ENCODE measurements at regions not wholly inside any gene's neighbourhood (a gene's known extent, or its start where the extent isn't known, plus 50 kb on each side); places are given as distances from the start of the nearest gene placed in this dataset.

DNA sequence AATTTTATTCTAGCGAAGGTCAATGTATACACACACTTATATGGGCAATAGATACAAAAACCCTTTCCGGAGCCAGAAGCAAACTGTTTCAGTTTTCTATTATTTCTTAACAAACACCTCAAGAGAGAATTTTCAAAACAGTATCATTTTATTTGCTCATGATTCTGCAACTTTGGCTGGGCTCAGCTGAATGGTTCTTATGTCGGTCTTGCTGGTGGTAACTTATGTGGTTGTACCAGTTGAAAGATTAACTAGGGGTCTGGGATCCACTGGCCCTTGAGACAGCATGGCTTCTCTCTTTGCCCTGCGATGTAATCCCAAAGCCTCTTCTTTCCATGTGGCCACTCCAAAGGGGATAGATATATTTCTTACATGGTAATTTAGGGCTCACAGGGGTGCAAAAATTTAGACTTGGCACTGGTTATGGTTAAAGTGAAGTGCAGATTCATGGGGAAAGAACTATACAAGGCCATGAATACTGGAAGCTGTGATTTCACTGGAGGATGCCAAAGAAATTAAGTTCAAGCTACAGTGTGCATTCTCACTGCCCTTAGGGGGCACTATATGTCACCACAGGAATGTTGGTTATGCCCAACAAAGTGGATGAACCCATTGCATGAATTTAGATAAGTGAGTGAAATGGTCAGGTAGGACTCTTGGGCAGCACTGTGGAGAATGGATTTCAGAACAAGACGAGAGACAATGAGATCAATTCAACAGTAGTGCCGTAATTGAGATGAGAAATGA is 94.3 kb upstream of the NAV3 start:
- no peak overlapping the region for H3K27ac Mint-ChIP-seq
- no peak overlapping the region for H3K4me3 Mint-ChIP-seq
- no peaks in the 10 kb centered on the region for H3K4me1 Mint-ChIP-seq
- ATAC-seq = no peak
- H3K9me3 Mint-ChIP-seq = no peaks in the 10 kb centered on the region
- no peaks in the 10 kb centered on the region for H3K27me3 Mint-ChIP-seq
- H3K36me3 Mint-ChIP-seq = no peaks in the 10 kb centered on the region

DNA sequence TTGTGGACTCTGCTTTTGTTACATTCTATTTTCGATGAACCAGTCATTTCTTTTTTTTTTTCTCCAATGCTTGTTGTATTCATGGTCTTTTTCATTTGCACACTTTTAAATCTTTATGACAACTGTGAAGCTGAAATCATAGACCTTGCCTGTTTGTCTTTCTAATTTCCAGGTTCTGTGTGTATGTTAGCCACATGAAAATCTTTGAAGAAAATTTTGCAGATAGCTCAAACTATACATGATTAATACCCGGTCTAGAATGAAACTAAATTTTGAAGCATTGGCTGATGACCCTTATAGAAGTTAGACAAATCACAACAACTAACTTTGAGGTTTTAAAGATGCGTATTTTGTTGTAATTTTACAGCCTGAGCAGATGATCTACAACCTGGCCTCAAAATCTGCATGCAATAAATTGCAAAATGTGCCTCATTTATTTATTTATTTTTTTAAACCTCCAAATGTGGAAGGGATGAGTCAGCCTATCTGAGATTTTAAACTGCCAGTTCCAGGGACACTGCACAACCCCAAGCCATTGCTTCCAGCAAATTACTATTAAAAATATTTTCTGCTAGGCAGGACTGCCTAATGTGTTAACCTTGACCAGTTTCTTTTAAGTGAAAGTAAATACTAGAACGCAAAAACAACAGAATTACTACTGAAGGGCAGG is 96.3 kb upstream of the NAV3 start:
- H3K4me1 Mint-ChIP-seq = no peaks in the 10 kb centered on the region
- no peaks in the 10 kb centered on the region for H3K9me3 Mint-ChIP-seq
- no peaks in the 10 kb centered on the region for H3K27me3 Mint-ChIP-seq
- no peak overlapping the region for H3K27ac Mint-ChIP-seq
- ATAC-seq = no peak
- H3K36me3 Mint-ChIP-seq = no peaks in the 10 kb centered on the region
- H3K4me3 Mint-ChIP-seq = no peak overlapping the region

DNA sequence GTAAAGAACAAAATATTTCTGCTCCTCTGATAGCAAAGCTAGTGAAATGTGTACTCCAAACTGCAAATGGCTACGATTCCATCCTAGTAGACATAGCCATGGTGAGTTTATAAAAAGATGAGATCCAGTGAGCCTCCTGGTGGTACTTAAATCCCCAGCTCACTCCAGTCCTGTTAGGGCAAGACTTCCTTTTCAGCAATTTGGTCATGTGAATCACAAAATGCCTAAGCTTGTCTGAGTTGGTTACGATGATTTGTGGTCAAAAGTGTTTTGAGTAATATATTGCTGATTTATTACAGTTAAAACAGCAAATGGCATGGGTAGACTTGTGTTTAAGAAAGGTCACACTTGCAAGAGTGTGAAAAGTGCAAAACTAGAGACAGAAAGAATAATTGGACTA is 102.7 kb upstream of the NAV3 start:
- Mint-ChIP-seq H3K4me3 (no peak overlapping the region), H3K9me3 (no peaks in the 10 kb centered on the region), H3K4me1 (no peaks in the 10 kb centered on the region), H3K36me3 (no peaks in the 10 kb centered on the region), H3K27me3 (no peaks in the 10 kb centered on the region), H3K27ac (no peak overlapping the region)
- ATAC-seq = no peak

DNA sequence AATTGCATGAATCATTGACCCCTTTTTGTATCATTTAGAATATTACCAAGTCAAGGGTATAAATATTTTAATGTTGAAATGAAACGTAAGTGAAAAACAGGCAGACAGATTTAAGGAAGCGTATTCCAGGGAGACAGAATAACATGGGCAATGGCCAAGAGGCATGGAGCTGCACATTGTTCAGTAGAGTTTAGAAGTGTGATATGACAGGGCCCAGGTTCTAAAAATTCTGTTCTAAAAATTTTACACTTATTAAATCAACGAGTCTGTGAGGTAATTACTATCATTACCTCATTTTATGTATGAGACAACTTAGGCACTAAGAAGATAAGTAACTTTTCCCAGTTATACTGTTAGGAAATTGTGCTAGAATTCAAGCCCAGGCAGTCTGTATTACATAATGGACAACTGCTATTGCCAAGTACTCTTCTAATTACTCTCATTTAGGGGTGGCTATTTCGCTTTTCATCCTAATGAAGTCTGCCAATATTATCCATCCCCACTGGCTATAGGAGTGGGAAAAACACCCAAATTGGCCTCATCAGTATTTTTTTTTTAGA is 103.2 kb upstream of the NAV3 start:
- H3K4me3 Mint-ChIP-seq = no peak overlapping the region
- H3K27me3 Mint-ChIP-seq = no peaks in the 10 kb centered on the region
- no peak for ATAC-seq
- no peaks in the 10 kb centered on the region for H3K9me3 Mint-ChIP-seq
- H3K36me3 Mint-ChIP-seq = no peaks in the 10 kb centered on the region
- H3K4me1 Mint-ChIP-seq = no peaks in the 10 kb centered on the region
- no peak overlapping the region for H3K27ac Mint-ChIP-seq

GRCh38 chr12:77725611-77726010 is 105.1 kb upstream of the NAV3 start:
- Mint-ChIP-seq H3K9me3 (no peaks in the 10 kb centered on the region), H3K36me3 (no peaks in the 10 kb centered on the region), H3K27me3 (no peaks in the 10 kb centered on the region), H3K4me3 (no peak overlapping the region), H3K4me1 (no peaks in the 10 kb centered on the region), H3K27ac (no peak overlapping the region)
- ATAC-seq = no peak

DNA sequence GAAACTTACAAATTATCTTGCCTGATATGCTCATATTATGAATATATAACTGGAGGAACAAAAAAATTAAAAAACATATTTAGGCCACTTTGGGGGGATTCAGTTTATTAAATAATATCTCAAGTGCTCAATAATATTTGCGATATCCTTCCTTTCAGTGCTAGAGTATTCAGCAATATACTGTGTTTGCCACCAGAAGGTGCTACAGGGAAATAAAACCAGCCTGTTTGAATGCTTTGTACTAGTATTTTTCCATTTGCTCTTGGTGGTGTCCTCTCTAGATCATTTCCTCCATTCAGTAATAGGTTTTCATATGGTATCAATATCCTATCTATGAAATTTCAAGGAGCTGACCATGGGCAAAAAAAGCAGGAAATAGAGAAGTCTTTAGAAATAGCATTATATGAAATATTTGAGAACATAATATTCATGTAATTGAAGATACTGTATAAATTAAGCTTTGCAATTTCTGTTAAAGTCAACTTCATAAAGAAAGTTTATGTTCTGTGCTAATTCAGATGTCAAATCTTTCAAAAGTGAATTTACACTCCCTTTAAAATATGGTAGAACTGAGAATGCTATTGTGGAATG is 106.2 kb upstream of the NAV3 start:
- Mint-ChIP-seq H3K9me3 (no peaks in the 10 kb centered on the region), H3K27me3 (no peaks in the 10 kb centered on the region), H3K4me1 (no peaks in the 10 kb centered on the region), H3K27ac (no peak overlapping the region), H3K4me3 (no peak overlapping the region), H3K36me3 (no peaks in the 10 kb centered on the region)
- no peak for ATAC-seq

GRCh38 chr12:77723308-77723707 is 107.4 kb upstream of the NAV3 start:
- Mint-ChIP-seq H3K4me3 (no peak overlapping the region), H3K9me3 (peaks cover 2% of the 10 kb centered on the region), H3K36me3 (no peaks in the 10 kb centered on the region), H3K27ac (no peak overlapping the region), H3K27me3 (no peaks in the 10 kb centered on the region), H3K4me1 (no peaks in the 10 kb centered on the region)
- no peak for ATAC-seq

GRCh38 chr12:77722536-77722935 is 108.2 kb upstream of the NAV3 start:
- no peak overlapping the region for H3K4me3 Mint-ChIP-seq
- no peaks in the 10 kb centered on the region for H3K4me1 Mint-ChIP-seq
- H3K9me3 Mint-ChIP-seq = peaks cover 4% of the 10 kb centered on the region
- H3K27me3 Mint-ChIP-seq = no peaks in the 10 kb centered on the region
- no peaks in the 10 kb centered on the region for H3K36me3 Mint-ChIP-seq
- no peak for ATAC-seq
- H3K27ac Mint-ChIP-seq = no peak overlapping the region

DNA sequence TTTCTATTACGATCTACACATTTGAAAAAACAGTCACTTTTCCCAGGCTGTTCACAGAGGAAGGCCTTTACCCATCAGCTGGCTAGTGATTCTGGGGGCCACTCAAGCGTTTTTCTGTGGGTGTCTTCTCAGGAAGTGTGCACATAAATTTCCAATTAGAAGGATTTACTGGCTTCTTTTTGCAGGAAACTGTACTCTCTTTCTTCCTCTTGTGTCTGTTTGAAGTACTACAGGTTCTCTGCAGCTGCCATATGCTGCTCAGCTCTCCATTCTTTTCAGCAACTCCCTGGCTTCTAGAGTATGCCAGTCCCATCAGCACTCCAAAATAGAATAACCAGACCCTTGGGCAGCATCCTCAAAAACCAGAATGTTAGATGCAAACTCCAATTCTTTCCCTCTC is 110.4 kb upstream of the NAV3 start:
- no peaks in the 10 kb centered on the region for H3K4me1 Mint-ChIP-seq
- no peak overlapping the region for H3K4me3 Mint-ChIP-seq
- ATAC-seq = no peak
- no peaks in the 10 kb centered on the region for H3K36me3 Mint-ChIP-seq
- H3K27ac Mint-ChIP-seq = no peak overlapping the region
- H3K9me3 Mint-ChIP-seq = peaks cover 4% of the 10 kb centered on the region
- no peaks in the 10 kb centered on the region for H3K27me3 Mint-ChIP-seq

- Mint-ChIP-seq H3K4me3 (no peak overlapping the region), H3K27me3 (no peaks in the 10 kb centered on the region), H3K4me1 (no peaks in the 10 kb centered on the region), H3K9me3 (no peaks in the 10 kb centered on the region), H3K36me3 (no peaks in the 10 kb centered on the region), H3K27ac (no peak overlapping the region)
- ATAC-seq = no peak
These were observed 120.5 kb upstream of the NAV3 start for GRCh38 chr12:77710209-77710608.

- ATAC-seq = no peak
- Mint-ChIP-seq H3K4me3 (no peak overlapping the region), H3K27ac (no peak overlapping the region), H3K27me3 (no peaks in the 10 kb centered on the region), H3K36me3 (no peaks in the 10 kb centered on the region), H3K9me3 (no peaks in the 10 kb centered on the region), H3K4me1 (no peaks in the 10 kb centered on the region)
These were observed 133.6 kb upstream of the NAV3 start for GRCh38 chr12:77697126-77697525.

DNA sequence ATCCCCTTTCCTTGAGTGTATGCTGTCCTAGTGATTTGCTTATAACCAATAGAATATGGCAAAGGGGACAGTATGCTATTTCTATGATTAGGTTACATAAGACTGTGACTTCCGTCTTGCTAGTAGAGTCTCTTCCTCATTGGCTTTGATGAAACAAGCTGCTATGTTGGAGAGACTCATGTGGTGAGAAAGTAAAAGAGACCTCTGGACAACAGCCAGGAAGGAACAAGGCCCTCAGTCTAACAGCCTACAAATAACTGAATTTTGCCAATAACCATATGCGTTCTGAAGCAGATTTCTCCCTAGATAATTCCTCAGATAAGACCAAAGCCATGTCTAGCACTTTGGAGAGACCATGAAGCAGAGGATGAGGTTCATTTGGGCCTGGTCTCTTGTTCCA is 134.5 kb upstream of the NAV3 start:
- Mint-ChIP-seq H3K4me1 (no peaks in the 10 kb centered on the region), H3K27ac (no peak overlapping the region), H3K36me3 (no peaks in the 10 kb centered on the region), H3K9me3 (no peaks in the 10 kb centered on the region), H3K27me3 (no peaks in the 10 kb centered on the region), H3K4me3 (no peak overlapping the region)
- no peak for ATAC-seq

- Mint-ChIP-seq H3K9me3 (no peaks in the 10 kb centered on the region), H3K27ac (no peak overlapping the region), H3K4me3 (no peak overlapping the region), H3K4me1 (no peaks in the 10 kb centered on the region), H3K36me3 (no peaks in the 10 kb centered on the region), H3K27me3 (no peaks in the 10 kb centered on the region)
- no peak for ATAC-seq
These were observed 141.1 kb upstream of the NAV3 start for GRCh38 chr12:77689510-77690086.

- no peaks in the 10 kb centered on the region for H3K36me3 Mint-ChIP-seq
- H3K4me3 Mint-ChIP-seq = no peak overlapping the region
- no peak for ATAC-seq
- no peaks in the 10 kb centered on the region for H3K4me1 Mint-ChIP-seq
- H3K27ac Mint-ChIP-seq = no peak overlapping the region
- no peaks in the 10 kb centered on the region for H3K9me3 Mint-ChIP-seq
- H3K27me3 Mint-ChIP-seq = no peaks in the 10 kb centered on the region
These were observed 143.4 kb upstream of the NAV3 start for GRCh38 chr12:77687321-77687720.

DNA sequence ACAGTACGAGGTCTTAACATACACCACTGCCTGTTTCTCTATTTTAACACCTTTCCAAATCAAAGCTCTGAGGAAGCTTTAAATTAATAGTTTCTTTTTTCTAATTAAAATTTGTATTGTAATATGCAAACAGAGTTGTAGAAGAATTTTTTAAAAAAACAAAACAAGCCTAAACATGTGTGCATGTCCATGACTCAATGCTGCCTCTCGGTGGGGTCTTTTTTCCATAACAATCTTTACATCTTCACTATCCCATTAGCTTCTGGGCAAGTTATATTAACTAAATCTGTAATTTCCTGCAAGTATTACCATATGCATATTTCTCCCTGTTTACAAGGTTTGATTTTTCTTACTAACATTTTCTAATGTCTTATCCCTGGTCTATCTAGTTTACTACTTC is 143.9 kb upstream of the NAV3 start:
- H3K27me3 Mint-ChIP-seq = no peaks in the 10 kb centered on the region
- H3K27ac Mint-ChIP-seq = no peak overlapping the region
- no peaks in the 10 kb centered on the region for H3K9me3 Mint-ChIP-seq
- H3K4me1 Mint-ChIP-seq = no peaks in the 10 kb centered on the region
- ATAC-seq = no peak
- no peaks in the 10 kb centered on the region for H3K36me3 Mint-ChIP-seq
- H3K4me3 Mint-ChIP-seq = no peak overlapping the region

Data from stimulated activated memory B cell treated with anti-CD40 and anti-IgM and Interleukin-4, amounts not matched to agents 10 μg/mL and 1 μg/mL and 100 μg/mL, for 72 hours (primary cell).